HG03066 (cell line): ENCODE measurements at regions not wholly inside any gene's neighbourhood (a gene's known extent, or its start where the extent isn't known, plus 50 kb on each side); places are given as distances from the start of the nearest gene placed in this dataset.

Source experiments
- ATAC-seq: cut with Tn5 transposase; IDR thresholded peaks from one replicate; pipeline ENCODE4 v1.9.1; 2021; ENCODE audit warnings: low read depth; ENCODE audit not compliant: unreplicated experiment

DNA sequence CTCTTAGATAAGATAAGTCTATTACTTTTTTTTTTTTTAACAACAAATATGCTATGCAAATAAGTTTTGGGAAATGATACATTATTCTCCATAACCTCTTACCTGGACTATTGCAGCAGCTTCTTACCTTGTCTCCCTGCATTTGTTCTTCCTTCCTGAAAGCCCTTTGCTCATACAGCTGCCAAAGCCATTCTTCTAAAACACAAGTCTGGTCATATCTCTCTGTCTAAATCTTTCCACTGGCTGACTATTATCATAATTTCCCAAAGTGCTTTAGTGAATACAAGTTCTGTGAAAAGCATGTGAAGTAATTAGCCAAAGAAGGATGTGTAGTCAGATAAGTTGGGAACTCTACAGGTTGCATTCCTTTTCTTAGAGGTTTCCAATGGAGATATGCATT lies 115.4 kb upstream of the CNTLN start:
- ATAC-seq = no peak

DNA sequence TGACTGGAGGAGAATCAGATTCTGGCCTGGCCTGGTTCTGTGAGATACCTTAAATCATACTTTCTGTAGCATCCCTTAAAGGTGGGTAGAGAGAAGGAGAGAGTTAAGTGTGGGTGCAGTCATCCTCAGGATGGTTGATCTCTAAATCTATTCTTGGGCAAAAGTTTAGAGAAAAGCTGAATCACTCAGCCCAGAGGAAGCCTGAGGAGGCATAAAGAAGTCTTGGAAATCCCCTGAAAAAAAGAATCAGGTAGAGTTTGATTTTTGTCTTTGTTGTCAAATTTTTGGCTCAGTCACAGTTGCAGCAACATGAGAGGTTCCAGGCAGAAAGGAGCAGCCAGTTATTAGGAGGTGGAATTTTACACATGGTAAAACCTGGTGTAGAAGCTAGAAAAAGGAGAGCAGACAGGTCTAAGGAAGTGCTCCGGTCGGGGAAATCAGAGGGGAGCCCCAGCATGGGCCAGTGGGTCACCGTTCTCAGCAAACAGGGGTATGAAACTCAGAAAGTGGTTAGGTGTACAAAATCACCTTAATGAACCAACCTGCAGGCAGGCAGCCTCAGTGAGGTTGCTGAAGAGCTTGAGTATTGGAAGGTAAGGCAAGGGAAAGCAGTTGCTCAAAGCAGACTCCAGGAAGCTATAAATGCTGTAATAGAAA lies 116.2 kb upstream of the CNTLN start:
- ATAC-seq = no peak

DNA sequence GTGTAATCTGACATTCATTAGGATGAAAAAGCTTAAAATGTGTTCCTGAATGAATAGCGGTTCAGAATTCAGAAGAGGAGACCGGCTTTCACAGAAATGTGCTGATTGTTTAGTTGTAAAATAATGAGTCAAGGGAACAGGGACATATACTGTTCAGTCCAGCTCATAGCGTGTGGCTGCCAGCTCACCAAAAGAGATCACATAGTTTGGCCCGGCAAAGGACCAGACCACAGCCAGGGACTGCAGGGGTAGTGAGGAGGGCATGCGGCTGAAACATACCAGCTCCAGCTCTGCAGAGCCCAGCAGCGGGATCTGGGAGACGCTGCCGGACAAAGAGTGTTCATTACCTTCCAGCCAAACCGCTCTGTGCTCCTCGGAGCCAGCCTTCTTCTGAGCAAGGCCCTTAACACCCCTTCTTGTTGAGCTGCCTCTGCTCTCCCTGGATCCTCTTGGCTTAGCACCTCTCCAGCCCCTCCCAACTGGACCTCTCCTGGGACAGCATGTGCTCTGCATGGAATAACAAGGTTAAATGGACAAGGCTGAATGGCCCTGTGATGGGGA lies 116.8 kb upstream of the CNTLN start:
- ATAC-seq = no peak

DNA sequence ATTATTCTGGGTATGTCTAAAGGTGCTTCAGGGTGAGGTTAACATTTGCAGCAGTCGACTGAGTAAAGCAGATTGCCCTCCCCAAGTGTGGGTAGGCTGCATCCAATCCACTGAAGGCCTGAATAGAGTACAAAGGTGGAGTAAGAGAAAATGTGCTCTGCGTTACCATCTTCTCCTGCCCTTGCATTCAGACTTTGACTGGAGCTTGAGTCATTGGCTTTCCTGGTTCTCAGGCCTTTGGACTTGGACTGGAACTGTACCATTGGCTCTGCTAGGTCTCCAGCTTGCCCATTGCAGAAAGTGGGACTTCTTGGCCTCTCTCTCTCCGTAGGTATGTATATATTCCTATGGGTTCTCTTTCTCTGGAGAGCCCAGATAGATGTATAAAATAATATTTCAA lies 120.9 kb upstream of the CNTLN start:
- ATAC-seq = no peak

DNA sequence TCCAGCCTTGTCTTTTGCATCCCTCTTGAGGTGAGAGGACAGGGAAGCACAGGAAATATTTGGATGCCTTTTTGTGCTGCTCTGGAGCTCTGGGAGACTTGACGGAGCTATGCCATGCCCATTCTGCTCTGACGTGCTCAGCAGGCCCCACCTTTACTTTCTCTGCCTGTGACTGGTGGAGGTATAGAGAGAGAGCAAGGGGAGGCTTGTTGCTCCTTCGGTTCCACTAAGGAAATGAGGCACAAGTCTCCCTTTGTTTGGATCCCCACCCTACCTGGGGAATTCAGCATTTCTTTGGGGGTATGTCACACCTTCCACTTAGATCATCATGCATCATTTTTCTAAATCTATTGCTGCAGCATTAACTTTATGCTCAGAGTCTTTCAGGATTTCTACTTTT lies 121.8 kb upstream of the CNTLN start:
- no peak for ATAC-seq

DNA sequence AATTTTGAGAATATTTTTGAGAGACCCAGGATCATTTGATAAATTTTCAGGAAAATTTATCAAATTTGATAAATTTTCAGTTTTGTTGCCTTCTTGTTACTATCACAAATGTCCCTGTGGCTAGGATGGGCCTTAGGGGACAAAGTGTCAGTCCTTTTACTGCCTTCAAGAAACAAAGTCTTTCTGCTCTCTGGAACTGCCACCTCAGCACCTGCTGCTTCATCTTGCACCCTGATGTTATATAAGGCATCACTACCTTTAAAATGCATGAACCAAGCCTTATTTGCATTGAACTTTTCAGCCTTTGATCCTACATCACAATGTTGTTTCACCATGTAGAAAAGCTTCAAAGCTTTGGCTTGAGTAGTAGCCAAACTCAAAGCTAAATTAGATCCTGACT lies 123.0 kb upstream of the CNTLN start:
- no peak for ATAC-seq

DNA sequence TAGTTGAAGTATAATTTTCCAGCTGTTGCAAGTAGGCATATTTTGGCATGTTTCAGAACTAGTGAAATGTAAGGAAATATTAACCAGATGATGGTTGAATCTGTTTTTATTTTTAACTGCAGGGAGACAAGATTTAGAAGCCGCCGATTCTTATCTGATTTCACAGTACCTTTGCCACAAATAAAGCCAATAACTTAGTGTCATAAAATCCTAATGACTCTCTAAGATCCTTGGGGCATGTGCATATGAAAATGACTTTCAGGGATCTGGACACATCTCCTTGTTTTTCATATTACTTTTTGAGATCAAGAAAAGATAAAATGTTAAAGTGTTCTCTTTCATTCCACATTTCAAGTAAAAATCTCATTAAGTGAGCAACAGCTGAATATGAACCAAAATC lies 125.8 kb upstream of the CNTLN start:
- no peak for ATAC-seq

DNA sequence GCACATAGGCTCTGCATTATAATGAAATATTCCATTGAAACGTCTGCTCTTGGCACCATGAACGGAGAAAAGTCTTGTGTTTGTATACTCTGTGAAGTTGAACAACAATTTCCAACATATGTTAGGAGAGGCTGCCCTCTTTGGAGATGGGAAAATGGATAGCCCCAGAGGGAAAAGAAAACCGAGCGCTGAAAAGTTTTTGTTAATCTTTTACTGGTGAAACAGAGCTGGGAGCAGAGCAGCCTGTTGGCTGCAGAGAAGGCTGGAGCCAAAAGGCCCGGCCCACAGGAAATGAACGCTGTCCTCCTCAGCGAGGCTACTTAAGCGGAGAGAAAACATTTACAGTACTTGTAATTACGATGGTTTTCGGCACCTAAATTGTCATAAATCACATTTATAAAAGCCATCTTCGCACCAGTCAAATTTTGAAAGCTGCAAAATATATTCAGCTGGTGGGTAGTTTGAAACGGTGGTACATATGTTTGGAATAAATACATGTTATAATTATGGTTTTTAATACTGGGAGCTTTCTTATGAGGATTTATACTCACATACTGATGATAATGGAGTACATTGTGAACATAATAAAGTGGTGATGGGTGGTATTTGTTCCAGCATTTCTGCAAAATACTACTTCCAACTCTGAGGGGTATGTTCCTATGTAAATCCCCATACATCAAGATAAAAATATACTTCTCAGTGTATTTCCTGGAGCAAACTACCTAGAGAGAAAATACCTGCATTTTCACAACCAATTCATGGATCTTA lies 129.6 kb upstream of the CNTLN start:
- ATAC-seq = no peak

DNA sequence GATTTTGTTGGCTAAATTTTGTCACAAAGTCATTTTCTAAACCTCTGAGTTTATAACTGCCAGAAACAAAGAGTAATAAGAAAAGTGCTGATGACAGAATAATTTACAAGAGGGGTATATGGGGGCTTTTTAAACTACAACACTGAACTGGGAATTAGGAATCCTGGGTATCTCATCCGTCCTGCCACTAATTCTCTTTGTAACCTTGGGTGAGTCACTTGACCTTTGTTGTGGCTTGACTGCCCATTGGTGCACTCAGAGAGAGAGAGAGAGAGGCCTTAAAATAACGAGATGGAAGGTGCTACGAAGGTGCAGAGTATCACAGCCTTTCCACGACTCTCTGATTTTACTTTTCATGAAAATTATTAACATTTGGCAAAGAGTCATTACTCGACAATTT lies 130.3 kb upstream of the CNTLN start:
- ATAC-seq = no peak

DNA sequence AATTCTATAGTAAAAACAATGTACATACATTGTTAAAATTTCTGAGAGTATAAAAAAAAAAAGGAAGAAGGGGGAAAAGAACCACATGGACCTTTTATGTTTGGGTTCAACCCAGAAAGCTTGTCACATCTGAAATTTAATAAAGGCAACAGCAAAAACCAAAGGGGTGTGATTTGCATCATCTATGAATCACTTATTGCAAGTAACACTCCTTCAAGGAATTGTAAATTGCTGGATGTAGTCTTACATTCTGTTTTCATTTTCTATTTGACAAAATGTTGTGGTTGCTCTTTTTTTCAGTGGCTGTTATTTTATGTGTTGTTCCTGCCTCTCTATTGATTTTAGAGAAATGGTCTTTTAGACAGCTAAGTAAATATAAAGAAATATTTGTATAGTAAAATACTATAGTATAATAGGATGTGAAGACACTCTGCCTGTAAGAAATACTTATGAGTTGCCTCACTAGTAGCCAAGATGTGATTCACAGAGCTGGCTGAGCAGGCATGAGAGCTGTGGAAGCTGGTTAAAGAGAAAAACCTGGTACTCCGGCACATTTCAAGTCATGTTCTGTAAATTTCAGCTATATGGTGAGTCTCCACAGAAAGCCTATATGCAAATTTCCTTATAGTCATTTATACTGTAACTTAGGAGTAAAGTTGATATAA lies 131.1 kb upstream of the CNTLN start:
- ATAC-seq = no peak

DNA sequence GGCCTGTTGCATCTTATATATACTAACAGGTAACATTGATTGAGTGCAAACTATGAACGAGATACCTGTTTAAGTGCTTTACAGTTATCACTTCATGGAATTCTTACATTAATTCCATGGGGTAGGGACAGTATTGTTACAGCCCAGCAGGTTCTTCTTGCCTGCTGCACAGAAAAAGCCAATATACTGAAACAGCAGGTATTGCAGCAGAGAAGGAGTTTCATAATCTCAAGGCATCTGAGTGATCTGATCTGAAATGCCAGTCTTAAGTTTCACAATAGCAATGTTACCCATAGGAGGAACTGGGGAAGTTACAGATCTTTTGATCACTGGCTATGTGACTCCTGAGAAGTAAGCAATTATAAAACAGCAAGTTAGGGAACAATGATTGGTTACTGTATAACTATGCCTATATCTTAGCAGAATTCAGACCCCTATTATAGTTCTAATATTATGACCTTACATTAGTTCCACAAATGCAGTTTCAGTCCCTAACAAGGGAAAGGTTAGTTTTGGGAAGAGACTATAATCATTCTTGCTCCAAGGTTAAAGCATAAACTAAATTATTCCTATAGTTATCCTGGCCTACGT lies 126.5 kb upstream of the BNC2 start:
- ATAC-seq = no peak

DNA sequence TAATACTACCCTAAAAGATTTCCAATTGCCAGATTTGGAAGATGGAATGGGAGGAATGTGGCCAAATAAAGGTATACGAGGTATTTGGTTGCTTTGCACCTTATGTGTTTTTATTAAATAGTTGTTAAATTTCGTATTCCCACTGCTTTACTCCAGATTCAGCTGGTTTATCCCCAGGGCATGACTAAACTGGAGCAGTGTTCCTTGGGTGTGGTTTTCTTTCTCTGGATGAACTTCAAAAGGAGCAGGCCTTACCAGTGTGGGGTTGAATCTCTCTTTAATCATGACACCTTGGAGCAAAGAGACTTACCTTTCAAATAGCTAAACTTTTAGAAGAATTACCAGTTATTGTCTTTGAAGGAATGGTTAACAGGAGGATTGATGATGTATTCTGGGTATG lies 121.7 kb upstream of the BNC2 start:
- ATAC-seq = no peak

DNA sequence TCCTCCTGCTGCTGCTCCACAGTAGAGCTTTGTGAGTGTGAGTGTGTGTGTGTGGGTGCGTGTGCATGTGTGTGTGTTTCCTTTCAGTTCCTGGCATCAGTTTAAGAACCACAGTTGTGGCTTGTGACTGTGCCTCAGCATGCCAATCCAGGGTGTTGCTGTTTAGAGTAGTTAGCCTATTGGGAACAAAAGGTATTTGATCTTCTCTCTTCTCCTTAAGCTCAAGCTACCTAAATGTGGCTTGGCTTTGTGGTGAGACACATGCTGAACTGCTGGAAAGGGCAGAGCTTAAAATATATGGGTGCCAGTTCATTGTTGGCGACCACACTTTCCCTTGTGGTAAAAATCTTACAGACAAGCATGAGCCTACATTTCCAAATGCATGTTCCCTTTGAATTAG lies 116.6 kb upstream of the BNC2 start:
- ATAC-seq = no peak

DNA sequence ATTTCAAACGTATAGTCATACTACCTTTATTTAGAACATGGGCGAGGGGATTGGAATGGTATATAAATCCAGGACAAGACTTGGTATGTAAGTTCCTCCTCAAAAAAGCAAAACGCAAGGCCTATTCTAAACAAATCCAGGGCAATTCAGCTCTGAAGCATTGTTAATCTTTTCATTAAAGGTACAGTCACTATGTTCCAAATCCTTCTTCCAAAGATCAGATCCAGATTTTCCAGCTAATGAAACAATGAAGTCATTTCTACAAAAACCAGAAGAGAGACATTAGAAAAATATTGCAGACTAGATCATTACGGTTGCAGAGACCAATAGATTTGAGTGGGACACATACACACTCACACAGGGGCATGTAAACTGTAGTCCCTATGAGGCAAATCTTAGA lies 116.1 kb upstream of the BNC2 start:
- no peak for ATAC-seq

DNA sequence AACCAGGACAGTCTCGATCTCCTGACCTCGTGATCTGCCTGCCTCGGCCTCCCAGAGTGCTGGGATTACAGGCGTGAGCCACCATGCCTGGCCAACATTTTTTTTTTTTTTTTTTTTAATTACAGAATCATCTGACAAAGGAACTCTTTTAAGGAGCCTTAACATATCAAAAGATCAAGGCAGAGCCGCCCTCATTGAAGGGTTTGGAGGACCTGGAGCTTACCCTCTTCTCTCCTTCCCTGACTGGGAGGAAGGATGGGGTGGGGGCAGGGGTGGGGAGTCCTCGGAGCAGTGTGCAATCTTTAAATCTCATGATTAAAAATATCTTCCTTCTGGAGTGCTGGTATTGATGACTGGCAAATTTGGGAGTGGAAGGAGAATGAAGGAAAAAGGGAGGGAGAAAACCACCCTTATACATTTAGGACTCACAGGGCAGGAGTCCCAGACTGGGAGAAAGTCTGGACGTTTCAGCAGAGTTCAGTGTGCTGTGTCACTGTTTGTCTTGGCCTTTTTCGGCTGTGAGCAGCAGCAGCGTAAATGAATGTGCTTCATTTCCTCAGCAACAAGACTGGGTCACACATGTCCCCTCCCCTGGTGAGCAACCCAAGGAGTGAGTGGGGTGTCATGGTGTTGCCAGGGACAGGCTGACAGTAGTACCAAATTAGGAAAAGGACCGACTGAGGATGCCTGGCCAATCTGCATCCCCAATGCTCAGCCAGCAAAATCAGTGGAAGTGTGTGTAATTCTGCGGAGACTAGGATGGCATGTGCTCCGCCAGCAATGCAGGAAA lies 115.3 kb upstream of the BNC2 start:
- ATAC-seq = no peak

DNA sequence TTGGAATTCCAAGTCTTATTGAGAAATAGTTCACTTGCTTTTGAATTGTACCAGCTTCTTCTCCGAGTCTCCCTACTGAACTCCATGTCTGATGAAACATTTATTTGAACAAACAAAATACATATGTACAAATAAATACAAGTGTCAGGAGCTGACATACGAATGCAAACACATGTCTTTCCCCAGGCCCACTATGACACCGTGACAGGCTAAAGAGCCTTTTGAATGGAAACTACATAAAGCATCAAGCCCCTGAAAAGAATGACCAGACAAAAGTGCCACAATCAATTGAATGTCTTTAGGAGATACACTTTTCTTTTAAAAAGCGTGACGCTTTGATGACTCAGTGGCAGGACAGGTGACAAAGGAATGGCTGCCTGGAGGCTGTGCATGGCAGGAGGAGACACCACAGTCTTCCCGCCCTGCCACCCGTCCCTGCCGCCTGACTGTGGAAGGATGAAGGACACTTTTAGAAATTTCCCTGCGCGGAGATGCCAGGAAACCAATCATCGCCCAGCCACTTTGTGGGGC lies 112.4 kb upstream of the BNC2 start:
- ATAC-seq = no peak

DNA sequence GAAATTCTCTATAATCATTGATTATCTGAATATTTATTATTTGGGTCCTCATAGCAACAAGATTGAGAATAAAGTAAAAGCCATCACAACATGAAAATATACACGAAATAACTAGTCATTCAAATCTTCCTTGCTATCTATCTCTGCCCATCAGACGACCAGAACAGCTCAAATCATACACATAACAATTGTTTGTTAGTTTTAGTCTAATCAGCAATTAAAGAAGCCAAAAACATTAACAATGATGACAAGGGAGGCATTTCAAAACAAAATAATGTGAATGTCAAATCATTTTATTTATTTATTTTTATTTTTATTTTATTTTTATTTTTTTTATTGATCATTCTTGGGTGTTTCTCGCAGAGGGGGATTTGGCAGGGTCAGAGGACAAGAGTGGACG lies 106.0 kb upstream of the BNC2 start:
- ATAC-seq = no peak

DNA sequence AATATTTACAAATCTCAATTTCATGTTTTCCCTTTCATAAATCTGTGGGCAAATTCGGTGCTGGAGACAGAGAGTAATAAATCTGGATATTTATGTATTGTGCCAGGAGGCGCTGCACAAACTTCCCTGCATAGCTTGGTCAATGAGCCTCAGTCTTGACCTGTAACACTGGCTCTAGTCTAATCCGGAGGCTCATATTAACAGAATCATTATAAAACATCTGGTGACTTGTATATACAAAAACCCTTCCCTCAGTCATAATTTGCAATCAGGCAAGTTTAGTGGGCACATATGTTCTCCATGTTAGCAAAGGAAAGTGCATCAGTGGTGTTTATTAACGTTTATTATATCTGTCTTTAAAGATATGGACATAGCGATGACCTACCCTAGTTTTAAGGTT lies 104.0 kb upstream of the BNC2 start:
- ATAC-seq = no peak

DNA sequence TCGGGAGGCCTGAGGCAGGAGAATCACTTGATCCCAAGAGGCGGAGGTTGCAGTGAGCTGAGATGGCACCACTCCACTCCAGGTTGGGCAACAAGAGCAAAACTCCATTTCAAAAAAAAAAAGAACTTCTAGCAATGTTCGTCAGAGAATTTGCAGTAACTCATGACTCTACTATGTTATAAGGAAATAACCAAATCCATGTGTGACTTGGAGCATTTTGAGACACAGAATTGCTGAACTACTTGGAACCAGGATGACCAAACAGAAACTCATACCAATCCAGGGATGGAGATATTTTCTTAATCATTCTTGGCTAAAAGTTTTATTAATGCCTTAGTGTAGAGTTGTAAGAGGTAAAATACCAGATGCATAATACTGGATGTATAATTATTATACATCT lies 99.9 kb upstream of the BNC2 start:
- ATAC-seq = no peak

DNA sequence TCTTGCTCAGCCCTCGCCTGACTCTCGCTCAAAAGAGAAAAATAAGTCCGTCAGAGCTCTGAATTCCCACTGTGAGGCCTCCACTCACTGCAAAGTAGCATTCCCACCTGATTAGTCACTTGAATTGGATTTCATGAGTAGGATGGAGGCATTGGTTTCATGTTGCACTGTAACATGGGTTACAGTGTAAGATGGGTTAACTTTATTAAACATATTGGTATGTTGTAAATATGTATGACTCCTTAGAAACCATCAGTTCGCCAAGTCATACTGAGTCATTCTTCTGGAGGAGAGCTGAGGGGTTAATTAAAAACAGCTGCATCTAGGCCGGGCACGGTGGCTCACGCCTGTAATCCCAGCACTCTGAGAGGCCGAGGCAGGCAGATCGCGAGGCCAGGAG lies 93.8 kb upstream of the BNC2 start:
- no peak for ATAC-seq
